ENCODE measurements at regions not wholly inside any gene's neighbourhood (a gene's known extent, or its start where the extent isn't known, plus 50 kb on each side); places are given as distances from the start of the nearest gene placed in this dataset.

GRCh38 chr6:74410630-74411029 is 714.6 kb downstream of the CD109 start:
- no peak for TF ChIP-seq TAF1 (IDR thresholded peaks at IDR 0.05; ENCODE audit: borderline replicate concordance, insufficient read depth, low read length)

- no peak for TF ChIP-seq TAF1 (IDR thresholded peaks at IDR 0.05; ENCODE audit: borderline replicate concordance, insufficient read depth, low read length)
- no peak for TF ChIP-seq SIN3A (IDR thresholded peaks at IDR 0.05; ENCODE audit: borderline replicate concordance, insufficient read depth, low read length)
- no peak for TF ChIP-seq REST (IDR thresholded peaks at IDR 0.05; ENCODE audit: insufficient read depth in 1 of 2, low read depth in 2 of 2, low read length in 2 of 2)
- no peak for TF ChIP-seq POLR2AphosphoS5 (IDR thresholded peaks at IDR 0.05; ENCODE audit: low read depth, low read length)
- no peak for TF ChIP-seq FOXP2 (optimal IDR thresholded peaks at IDR 0.05; ENCODE audit: borderline replicate concordance, extremely low read depth, extremely low read length, insufficient read depth)
These were observed 713.4 kb downstream of the CD109 start for GRCh38 chr6:74409447-74409846.

GRCh38 chr6:74408844-74409243 is 712.8 kb downstream of the CD109 start:
- TF ChIP-seq TAF1 (IDR thresholded peaks at IDR 0.05; ENCODE audit: borderline replicate concordance, insufficient read depth, low read length) (no peak), SIN3A (IDR thresholded peaks at IDR 0.05; ENCODE audit: borderline replicate concordance, insufficient read depth, low read length) (no peak), FOXP2 (optimal IDR thresholded peaks at IDR 0.05; ENCODE audit: borderline replicate concordance, extremely low read depth, extremely low read length, insufficient read depth) (no peak)

GRCh38 chr6:74404366-74404765 is 708.4 kb downstream of the CD109 start:
- TF ChIP-seq TAF1 (IDR thresholded peaks at IDR 0.05; ENCODE audit: borderline replicate concordance, insufficient read depth, low read length) (no peak), FOXP2 (optimal IDR thresholded peaks at IDR 0.05; ENCODE audit: borderline replicate concordance, extremely low read depth, extremely low read length, insufficient read depth) (no peak), POLR2AphosphoS5 (IDR thresholded peaks at IDR 0.05; ENCODE audit: low read depth, low read length) (no peak), SIN3A (IDR thresholded peaks at IDR 0.05; ENCODE audit: borderline replicate concordance, insufficient read depth, low read length) (no peak), REST (IDR thresholded peaks at IDR 0.05; ENCODE audit: insufficient read depth in 1 of 2, low read depth in 2 of 2, low read length in 2 of 2) (no peak)

GRCh38 chr6:74402781-74403180 is 706.8 kb downstream of the CD109 start:
- TF ChIP-seq SIN3A (IDR thresholded peaks at IDR 0.05; ENCODE audit: borderline replicate concordance, insufficient read depth, low read length) (no peak), POLR2AphosphoS5 (IDR thresholded peaks at IDR 0.05; ENCODE audit: low read depth, low read length) (no peak), FOXP2 (optimal IDR thresholded peaks at IDR 0.05; ENCODE audit: borderline replicate concordance, extremely low read depth, extremely low read length, insufficient read depth) (no peak), TAF1 (IDR thresholded peaks at IDR 0.05; ENCODE audit: borderline replicate concordance, insufficient read depth, low read length) (no peak)

GRCh38 chr6:74369556-74369993 is 673.6 kb downstream of the CD109 start:
- no peak for TF ChIP-seq SIN3A (IDR thresholded peaks at IDR 0.05; ENCODE audit: borderline replicate concordance, insufficient read depth, low read length)
- TF ChIP-seq FOXP2 (optimal IDR thresholded peaks at IDR 0.05; ENCODE audit: borderline replicate concordance, extremely low read depth, extremely low read length, insufficient read depth): no peak
- TF ChIP-seq POLR2AphosphoS5 (IDR thresholded peaks at IDR 0.05; ENCODE audit: low read depth, low read length): no peak
- TF ChIP-seq REST (IDR thresholded peaks at IDR 0.05; ENCODE audit: insufficient read depth in 1 of 2, low read depth in 2 of 2, low read length in 2 of 2): no peak
- TF ChIP-seq TAF1 (IDR thresholded peaks at IDR 0.05; ENCODE audit: borderline replicate concordance, insufficient read depth, low read length): no peak

- no peak for TF ChIP-seq SIN3A (IDR thresholded peaks at IDR 0.05; ENCODE audit: borderline replicate concordance, insufficient read depth, low read length)
- no peak for TF ChIP-seq FOXP2 (optimal IDR thresholded peaks at IDR 0.05; ENCODE audit: borderline replicate concordance, extremely low read depth, extremely low read length, insufficient read depth)
- TF ChIP-seq POLR2AphosphoS5 (IDR thresholded peaks at IDR 0.05; ENCODE audit: low read depth, low read length): no peak
- TF ChIP-seq REST (IDR thresholded peaks at IDR 0.05; ENCODE audit: insufficient read depth in 1 of 2, low read depth in 2 of 2, low read length in 2 of 2): no peak
- no peak for TF ChIP-seq TAF1 (IDR thresholded peaks at IDR 0.05; ENCODE audit: borderline replicate concordance, insufficient read depth, low read length)
These were observed 672.7 kb downstream of the CD109 start for GRCh38 chr6:74368746-74369145.

All from PFSK-1 (cell line).